Glomerular visceral epithelial cell (primary cell): ENCODE measurements at regions not wholly inside any gene's neighbourhood (a gene's known extent, or its start where the extent isn't known, plus 50 kb on each side); places are given as distances from the start of the nearest gene placed in this dataset.

Experiments used
- DNase-seq: peaks from one replicate; pipeline ENCODE4 v3.0.0-alpha.2; 2016; ENCODE audit errors: extremely low spot score

DNA sequence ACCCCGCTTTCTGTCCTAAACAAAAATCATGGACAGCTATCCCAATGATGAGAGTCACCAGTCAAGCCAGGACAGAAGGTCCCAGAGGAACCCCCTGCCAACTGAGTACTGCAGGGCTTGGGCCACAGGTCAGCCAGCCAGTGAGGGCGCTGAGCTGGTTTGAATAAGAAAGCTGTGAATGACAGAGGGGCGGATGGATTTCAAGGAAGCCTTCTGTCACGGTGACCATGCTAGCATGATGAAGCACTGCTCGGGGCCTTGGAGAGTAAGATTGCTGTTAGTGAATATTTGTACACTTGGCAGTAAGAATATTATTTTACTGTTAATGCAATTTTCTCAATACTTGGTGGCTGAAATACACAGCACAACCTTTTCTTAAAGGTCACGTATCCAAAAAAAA, 734.0 kb upstream of the NR2F2 start:
- DNase-seq = no peak

DNA sequence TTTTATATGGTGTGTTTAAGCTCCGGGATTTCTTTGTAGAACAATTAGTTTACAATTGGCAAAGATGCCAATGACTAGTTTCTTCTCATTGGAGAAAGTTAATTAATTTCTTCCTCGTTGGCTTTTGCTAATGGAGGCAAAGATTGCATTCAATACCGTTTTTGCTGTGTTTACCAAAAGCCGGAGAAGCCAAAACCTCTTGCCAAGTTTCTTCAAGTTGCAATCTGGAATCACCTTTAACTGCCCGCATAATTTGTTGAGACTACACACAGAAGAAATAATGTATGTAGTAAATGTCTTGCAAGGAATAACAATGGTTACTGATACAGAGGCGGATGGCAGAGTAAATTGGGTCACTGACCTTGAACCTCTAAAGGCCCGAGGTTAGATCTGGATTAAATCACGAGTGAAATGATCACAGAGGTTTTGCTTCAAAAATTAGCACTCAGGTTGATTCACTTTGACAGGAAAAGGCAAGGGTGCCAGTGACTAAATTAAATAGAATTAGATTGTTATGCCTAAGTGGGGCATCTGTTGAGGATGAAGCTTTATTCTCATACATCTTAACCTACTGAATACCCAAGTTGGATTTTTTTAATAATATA, 732.1 kb upstream of the NR2F2 start:
- no peak for DNase-seq

DNA sequence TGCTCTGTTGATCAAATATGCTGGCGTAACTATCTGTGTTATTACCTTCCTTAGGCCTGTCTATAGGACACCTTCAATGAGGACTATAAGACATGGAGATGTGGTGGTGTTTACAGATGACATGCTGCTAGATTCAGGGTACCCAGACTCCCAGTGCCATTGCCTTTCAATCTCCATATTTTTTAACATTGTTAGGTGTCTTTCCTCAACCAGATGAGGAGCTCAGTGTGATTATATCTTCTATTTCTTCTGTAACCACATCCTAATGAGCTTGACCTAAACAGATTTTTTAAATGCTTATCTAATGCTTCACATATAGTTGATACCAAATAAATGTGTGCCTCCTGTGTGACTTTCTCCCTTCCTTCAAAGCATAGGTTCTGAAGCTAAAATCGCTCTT, 730.1 kb upstream of the NR2F2 start:
- no peak for DNase-seq

DNA sequence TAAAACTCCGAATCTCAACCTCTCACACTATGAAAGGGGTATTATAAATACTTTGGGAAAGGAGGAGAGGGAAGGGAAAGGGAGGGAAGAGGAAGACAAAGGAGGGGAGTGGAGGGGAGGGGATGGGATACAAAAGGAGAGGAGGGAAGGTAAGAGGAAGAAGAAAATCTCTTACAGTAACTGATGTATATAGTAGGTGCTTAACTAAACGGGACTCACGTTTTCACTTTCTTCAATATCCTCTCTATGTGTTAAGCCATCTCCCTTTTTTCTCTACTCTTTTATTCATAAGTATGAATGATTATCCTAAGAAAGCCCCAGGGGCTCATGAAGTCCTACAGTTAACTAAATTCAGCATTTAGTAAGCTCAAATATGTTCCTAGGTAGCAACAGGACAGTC, 729.6 kb upstream of the NR2F2 start:
- no peak for DNase-seq

DNA sequence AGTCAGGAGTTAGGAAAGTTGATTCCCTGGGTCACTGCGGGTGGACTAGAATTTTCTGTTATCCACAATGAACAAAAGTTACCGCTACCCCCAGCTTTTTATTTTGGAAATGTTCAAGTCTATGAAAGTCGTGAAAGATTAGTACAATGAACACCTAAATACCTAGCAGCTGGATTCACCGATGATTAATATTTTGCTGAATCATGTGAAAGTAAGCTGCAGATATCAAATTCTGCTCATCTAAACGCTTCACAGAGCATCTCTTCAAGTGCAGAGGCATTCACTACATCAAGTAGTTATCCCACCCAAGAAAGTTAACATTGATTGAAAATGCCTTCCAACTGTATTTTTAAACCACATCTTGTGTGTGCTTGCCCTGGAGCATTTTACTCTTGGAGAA, 729.0 kb upstream of the NR2F2 start:
- no peak for DNase-seq

DNA sequence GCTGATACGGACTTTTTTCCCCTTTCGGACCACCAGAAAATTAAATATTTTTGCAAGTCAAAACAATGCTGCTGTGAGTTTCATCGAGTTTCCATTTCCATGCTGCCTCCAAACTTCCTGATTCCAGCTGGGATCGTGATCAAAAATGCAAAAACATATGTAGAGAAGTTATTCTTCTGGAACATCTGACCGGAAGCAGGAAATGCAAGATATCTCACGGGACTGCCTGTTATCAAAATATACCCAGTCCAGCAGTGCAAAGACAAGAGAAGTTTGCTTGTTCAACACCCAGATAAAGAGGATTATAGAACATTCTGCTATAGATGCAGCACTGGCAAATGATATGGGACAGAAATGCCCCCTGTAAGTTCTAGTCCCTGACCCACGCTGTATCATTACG, 726.7 kb upstream of the NR2F2 start:
- DNase-seq = no peak

DNA sequence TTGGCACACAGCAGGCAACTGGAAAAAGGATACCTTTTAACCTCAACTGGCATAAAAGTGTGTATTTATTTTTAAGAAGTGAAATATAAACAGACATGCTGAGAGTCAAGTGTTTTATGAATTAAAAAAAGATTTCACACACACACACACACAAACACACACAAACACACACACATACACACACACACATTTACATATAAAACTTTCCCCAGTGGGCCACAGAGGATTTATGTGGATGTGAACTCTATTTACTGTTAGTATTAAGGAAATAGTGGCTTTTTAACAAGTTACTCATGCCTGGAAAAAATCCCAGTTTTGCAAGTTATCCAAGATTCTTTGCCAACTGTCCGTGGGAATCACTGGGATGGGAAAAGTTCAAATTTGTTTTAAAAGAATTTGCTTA, 725.9 kb upstream of the NR2F2 start:
- DNase-seq = peak; percentile 27

DNA sequence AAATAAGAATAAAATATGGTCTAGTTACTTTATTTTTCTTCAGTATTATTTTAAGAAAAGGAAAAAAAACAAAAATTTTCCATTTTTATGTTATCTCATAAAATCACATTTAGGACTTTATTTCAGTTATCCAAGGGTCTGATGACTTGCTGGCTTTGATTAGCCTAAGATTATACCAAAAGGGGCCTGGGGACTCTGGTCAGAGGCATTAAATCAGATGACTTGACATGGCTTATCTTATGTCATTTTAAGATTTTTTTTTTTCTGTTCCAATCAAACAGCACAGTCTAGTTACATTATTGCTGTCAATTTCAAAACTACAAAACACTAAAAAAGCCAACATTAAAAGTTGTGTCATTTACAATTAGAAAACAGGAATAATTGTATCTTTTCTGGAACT, 725.4 kb upstream of the NR2F2 start:
- no peak for DNase-seq

DNA sequence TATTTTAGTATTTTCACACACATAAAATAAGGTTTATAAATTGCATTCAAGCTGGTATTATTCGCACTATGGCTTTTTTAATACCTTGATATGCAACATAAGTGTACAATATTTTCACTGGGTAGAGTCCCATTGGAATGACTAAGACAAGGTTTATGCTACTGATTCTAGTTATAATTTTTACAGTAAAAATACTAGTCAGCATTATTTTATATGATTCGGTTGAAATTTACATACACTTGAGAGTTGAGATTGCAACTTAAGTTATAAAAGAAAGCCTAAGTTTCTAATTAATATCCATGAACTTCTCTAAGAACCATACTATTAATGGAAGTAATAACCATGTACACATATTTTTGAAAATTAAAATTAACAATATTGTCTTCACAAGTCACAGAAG, 723.9 kb upstream of the NR2F2 start:
- DNase-seq = no peak

DNA sequence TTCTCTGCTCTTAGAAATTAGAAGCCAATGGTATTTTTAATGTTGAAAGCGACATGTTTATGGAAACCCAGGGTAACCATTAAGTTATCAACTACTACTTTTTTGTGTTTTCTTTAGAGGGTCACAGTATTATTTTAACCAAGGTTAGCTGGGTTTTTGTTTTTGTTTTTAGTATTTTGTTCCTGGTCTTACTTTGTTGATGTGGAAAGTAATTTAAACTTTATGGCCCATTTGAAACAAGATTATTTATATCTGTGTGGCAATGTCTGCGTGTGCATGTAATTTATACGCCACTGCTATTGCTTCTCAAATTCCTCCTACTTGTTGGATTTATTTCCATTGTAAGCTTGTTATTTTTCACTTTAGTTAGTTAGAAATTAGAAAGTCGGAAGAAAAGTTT, 722.1 kb upstream of the NR2F2 start:
- DNase-seq = no peak

DNA sequence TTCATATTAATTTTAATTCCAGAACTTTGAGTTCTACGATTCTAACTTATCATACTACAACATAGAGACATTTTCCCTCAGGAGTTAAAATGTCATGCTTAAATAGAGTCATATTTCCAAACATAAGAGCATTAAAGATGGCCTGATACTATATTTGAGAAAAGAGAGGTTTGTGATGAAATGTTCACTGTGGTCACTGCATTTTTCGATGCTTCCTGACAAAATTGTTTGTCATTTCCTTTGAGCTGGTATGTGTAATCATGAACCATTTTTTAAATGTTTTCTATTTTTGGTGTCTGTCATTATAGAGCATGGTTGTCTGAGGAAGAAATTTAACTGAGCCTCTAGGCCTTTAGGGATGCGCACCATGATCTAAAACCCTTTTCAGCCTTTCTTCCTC, 721.4 kb upstream of the NR2F2 start:
- DNase-seq = no peak

DNA sequence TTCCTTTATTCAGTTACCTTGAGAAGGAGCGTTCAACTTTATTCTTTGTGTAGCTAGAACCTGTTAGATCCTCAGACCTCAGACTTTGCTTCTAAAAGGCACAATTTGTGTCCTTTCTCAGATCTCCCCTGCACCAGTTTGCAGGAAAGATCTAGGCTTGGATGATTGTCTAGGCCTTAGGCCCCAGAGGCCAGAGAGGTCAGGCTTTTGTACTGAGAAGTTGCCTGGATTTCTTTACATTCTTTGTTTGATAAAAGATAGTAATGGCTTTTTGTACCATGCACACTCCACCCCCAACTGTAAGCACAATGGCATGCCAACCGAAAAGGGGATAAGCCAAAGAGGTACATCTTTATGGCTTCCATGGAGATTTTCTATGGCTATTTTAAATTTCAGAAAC, 719.6 kb upstream of the NR2F2 start:
- DNase-seq = no peak

DNA sequence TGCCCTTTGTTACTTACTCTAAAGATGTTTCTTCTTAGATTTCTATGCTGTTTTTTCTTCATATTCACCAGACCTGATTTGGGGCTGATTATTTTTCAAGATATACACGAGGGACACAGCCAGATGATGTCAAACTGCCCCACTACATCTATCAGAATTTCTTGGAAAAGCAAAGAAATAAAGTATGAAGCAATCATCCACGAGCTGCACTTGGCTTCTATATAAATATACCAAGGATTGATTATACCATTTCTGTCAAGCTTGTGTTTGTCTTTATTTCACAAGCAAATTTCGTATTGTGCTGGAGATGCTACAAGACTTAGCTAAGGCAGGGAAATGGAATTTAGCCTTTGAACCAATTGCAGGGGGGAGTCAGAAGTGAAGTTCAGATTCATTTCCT, 715.1 kb upstream of the NR2F2 start:
- no peak for DNase-seq

DNA sequence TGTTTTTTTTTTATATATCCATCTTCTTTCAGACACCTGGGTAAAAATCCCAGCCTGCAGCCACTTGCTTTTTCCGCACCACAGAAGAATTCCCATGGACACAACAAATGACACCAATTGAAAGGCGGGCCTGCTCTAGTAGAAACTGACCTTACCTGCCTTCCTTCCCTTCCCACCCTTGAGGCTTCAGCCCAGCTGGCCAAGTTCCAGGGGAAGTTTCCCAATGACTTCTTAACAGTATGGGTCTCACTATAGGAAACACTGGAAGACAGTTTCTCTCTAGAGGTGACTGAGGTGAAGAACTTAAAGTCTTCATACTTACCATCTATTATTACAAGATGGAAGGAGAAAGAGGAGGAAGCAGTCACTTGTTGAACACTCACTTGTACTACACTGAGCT, 714.2 kb upstream of the NR2F2 start:
- DNase-seq = no peak

DNA sequence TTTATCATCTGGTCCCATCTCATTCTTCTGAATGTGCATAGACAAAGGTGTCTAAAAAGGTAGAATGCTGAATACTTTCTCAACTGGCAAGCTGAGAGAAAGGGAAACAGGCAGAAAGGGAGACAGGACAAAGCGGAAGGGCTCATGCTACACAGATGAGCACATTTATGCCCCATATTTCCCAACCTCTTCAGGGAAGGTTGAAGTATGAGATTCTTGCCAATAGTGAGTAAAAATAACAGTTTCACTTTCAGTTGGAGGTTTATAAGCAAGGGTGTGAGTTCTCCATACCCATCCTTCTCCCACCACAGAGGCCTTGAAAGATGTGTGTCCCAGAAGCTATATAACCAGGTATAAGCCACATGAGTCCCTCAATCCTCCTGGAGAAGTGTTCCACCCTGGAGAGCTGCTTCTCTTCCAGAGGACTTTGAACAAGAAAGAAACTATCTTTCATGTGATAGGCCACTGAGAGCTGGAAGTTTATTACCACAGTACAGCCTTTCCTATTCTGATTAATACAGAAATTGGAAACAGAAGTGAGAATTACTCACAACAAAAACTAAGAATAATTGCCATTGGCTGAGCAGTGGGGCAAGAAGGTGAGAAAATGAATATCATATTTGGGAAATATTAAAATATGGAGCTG, 709.4 kb upstream of the NR2F2 start:
- no peak for DNase-seq

DNA sequence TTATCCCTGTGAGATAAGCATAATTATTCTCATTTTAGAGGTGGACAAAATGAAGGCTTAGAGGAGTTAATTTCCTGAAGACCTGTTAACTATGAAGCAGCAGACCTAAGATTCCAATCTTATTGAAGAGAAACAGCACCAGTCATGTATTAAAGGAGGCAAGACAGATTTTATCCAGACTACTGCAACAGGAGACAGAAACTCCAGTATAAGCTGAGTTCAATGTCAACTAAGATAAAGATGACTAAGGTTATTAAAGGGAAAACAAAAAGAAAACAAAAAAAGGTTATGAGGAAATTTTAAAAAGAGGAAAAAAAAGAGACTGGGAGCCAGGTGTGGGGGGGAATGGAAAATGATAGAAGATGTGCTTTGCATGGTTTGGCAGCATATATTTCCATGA, 707.7 kb upstream of the NR2F2 start:
- DNase-seq = no peak

DNA sequence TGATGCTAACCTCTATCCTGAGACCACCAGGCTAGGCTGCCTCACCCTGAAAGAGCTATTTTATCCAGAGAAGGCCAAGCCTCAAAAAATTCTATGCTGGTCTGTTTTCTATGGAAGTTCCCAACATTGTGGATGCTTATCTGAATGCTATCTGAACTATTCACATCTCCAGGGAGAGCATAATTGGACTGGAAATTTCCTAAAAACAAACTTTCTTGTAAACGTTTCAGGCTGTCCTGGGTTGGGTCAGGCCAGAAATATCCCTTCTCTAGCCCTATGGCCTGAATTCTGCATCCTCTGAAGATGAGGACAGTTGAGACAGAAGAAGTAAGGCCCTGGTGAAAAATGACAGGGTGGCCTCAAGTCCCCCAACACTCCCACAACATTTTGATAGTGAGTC, 706.4 kb upstream of the NR2F2 start:
- no peak for DNase-seq

DNA sequence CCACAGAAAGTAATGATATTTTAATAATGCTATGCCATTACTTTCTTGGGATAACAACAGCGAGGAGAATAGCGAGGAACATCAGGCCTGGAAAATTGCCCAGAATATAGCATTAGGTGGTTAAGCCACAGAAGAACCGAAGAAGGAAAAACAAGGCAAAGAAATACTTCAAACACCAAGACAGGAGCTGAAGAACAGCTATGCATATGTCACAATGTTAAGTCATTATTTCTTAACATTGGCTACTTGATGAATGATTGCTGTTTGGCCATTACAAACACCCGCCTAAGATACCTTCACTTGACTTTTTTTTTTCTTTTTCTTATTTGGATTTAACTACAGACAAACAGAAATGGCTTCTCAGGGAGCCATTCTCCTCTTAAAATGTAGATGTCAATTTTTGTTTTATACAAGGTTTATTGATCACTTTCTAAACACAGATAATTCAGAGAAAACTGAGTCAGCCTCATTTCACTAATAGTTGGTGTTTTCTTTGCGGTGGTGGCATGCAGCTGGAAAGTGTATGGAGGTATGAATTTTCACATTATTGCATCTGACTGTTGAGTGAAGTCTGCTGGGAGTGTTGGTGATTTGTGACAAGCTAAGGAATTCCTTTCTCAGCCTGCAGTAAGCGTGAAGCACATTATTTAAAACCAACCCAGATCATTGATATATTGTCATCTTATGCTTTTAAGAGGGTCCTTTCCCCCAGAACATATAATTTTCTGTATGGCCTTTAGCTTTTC, 705.7 kb upstream of the NR2F2 start:
- no peak for DNase-seq

DNA sequence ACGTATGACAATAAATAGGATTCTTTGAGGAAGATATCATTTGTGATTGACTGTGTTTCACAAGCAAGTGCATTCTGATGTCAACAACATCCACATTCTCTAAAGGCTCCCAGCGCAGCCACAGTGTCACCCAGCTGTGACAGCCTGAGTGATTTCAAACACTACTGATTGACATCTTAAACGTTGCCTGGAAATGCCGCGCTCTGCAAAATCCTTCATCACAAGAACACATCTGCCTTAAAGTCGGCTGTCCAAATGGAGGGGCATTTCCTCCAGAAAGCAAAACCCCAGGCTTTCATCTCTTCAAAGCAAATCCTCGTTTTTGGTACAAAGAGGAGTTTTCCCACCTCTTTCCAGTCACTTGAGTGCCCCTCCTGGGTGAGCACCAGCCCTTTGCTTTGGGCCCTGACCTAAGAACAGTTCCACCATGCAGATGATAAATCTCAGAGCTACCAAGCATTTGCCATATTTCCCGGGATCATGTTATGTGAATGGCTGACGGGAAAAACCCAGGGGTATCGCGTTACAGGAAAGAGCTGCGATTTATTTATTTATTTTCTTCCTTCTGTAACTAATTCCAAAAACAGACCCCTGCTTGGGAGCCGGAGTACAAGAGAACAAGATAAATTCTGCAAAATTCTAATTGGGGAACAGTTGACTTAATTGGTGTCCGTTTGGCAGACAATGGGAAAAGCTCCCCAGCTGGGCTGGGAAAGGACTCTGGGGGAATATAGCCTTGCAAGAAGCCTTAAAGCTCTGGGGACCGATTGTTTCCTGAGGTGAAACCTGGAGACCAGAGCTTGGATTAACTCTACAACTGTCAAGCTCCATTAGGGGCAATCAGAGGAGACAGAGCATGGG, 703.8 kb upstream of the NR2F2 start:
- DNase-seq = no peak

DNA sequence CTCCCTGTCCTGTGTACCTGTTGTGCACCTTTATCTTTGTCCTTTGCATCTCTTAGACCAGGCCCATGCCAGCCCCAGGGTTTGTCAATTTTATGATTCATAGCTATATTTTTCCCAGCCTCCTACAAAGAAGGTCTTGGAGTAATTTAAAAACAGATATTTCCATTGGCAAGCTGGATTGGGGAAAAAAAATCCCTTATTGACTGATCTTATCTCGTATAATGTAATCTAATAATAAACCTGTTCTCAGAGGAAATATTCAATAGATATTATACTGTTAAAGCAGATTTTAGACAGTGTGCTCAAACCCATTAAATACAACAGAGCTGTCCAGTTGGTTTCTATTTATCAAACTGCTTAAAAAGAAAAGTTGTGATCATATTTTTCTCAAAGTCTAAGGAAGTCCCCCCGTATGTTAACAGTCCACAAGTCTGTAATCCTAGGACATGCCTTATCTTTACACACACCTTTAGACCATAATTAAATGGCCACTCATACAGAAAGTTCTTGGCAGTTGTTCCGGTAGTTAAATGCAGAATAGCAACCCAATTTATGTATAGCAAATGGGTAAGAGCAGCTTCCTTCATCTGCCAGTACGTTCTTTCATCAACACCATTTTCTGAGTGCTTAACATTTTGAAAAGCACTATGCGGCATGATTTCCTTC, 700.9 kb upstream of the NR2F2 start:
- DNase-seq = no peak

DNA sequence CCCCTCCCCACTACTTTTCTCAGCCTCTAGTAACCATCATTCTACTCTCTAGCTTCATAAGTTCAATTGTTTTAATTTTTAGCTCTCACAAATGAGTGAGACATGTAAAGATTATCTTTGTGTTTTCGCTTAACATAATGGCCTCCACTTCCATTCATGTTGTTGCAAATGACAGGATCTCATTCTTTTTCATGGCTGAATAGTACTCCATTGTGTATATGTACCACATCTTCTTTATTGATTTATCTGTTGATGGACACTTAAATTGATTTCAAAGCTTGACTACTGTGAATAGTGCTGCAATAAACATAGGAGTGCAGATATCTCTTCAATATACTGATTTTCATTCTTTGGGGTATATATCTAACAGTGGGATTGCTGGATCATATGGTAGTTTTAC, 699.8 kb upstream of the NR2F2 start:
- no peak for DNase-seq

DNA sequence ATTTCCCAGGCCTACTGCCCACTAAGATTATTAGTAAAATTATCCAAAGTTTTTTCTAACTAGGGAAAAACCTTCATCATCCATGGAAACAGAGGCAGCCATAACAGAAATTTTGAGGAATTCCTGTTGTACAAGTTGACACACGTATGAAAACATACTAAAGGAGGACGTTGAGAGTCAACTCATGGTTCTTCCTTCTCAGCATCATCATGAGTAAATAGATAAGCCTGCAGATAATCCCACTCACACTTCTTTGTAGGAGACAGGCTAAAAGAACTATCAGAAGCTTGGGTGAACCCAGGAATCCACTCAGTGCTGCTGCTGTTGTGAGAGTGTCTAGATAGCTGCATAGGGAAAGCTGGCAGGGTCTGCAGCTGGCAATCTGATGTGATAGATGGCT, 694.8 kb upstream of the NR2F2 start:
- no peak for DNase-seq
